Left lung (tissue), 4 donors: ENCODE measurements at regions not wholly inside any gene's neighbourhood (a gene's known extent, or its start where the extent isn't known, plus 50 kb on each side); places are given as distances from the start of the nearest gene placed in this dataset.

ENCODE experiments used
- ATAC-seq: fragments of 200-7000 bp; cut with Tn5 transposase; one replicate; pipeline ENCODE4 v1.9.1; 2020; ENCODE audit warnings: moderate library complexity
- DNase-seq, 4 donors: peaks; one replicate each; pipeline ENCODE4 v3.0.0-alpha.2; 2013 to 2020
- H3K27ac ChIP-seq, 2 donors: fragments of 200-600 bp; sonication (generic) in 1 of 2; one replicate each; pipeline versions ENCODE4 v1.5.0 to v1.8.0; 2020 to 2021
- H3K27me3 ChIP-seq, 2 donors: fragments of 200-600 bp; sonication (generic) in 1 of 2; one replicate each; pipeline versions ENCODE4 v1.5.0 to v1.8.0; 2020 to 2021
- H3K36me3 ChIP-seq, 2 donors: fragments of 200-600 bp; sonication (generic) in 1 of 2; one replicate each; pipeline versions ENCODE4 v1.5.0 to v1.8.0; 2020 to 2021
- H3K4me1 ChIP-seq, 2 donors: fragments of 200-600 bp; one replicate each; pipeline ENCODE4 v1.8.0; 2021
- H3K4me3 ChIP-seq, 2 donors: fragments of 200-600 bp; sonication (generic) in 1 of 2; one replicate each; pipeline versions ENCODE4 v1.5.0 to v1.8.0; 2020 to 2021; ENCODE audit warnings: mild to moderate bottlenecking in 1 of 2
- H3K9me3 ChIP-seq, 2 donors: fragments of 200-600 bp; sonication (generic) in 1 of 2; one replicate each; pipeline versions ENCODE4 v1.5.0 to v1.8.0; 2020 to 2021
- intact Hi-C, 2 donors: fragments of 100-400 bp; cut with DNase I; formaldehyde crosslinking; loops; one replicate each; pipeline versions ENCODE4 v1.11.2 to v1.14.2; 2022
- TF ChIP-seq, protein P1 (sequence below), 2 donors: fragments of 200-600 bp; sonication (generic) in 1 of 2; IDR thresholded peaks; one replicate each; pipeline versions ENCODE4 v1.5.0 to v1.8.0; 2021; ENCODE audit warnings: antibody characterized with exemption in 2 of 2
- donor health status: DM: no; HTN: yes; CAD: no.
- donor health status: DM: no; HTN: no; CAD: no.

DNA sequence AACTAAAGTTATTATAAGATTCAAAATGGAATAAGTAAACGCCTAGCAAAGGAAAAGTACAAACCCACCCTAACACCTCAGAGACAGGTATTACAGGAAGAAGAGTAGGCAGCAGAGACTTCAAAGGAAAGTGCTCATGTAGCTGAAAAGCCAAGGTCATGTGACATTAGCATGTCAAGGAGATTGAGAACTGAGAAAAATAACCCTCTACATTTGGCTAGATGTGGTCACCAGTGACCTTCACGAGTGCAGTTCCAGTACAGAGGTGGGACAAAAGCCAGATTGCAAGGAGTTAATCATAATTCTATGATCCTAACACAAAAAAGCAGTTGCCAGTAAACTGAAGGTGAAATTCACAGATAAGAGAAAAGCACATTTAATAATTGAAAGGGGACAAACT is 252.7 kb downstream of the ZEB2 start:
- H3K27ac ChIP-seq: no peak overlapping the region
- ATAC-seq (no peak), DNase-seq (no peak)
- no peak overlapping the region for H3K4me3 ChIP-seq
- TF ChIP-seq, protein P1, sequence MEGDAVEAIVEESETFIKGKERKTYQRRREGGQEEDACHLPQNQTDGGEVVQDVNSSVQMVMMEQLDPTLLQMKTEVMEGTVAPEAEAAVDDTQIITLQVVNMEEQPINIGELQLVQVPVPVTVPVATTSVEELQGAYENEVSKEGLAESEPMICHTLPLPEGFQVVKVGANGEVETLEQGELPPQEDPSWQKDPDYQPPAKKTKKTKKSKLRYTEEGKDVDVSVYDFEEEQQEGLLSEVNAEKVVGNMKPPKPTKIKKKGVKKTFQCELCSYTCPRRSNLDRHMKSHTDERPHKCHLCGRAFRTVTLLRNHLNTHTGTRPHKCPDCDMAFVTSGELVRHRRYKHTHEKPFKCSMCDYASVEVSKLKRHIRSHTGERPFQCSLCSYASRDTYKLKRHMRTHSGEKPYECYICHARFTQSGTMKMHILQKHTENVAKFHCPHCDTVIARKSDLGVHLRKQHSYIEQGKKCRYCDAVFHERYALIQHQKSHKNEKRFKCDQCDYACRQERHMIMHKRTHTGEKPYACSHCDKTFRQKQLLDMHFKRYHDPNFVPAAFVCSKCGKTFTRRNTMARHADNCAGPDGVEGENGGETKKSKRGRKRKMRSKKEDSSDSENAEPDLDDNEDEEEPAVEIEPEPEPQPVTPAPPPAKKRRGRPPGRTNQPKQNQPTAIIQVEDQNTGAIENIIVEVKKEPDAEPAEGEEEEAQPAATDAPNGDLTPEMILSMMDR (IDR thresholded peaks at IDR 0.05): no peak
- H3K9me3 ChIP-seq: no peaks in the 10 kb centered on the region
- peaks cover 3 to 13% of the 10 kb centered on the region in 2 donors for H3K4me1 ChIP-seq
- intact Hi-C loops: no loop called here
- H3K36me3 ChIP-seq: no peaks in the 10 kb centered on the region
- H3K27me3 ChIP-seq: no peaks in the 10 kb centered on the region

DNA sequence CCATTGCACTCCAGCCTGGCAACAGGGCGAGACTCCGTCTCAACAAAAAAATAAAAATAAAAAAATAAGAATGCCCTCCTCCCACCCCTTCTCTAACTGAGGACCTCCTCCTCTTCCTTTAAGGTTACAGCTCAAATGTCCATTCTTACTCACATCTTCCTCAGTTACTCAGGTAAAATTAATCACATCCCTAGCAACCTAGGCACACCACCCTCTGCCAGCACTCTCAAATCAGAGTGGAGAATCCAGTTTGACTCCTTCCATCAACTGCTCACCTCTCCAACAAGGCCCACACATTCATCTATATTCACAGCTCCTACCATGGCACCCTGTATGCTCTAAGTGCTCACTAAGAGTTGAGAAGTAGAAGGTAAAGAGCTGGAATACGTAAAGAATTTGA is 254.3 kb downstream of the ZEB2 start:
- Histone ChIP-seq H3K4me1 (peaks cover 0 to 5% of the 10 kb centered on the region in 2 donors), H3K9me3 (no peaks in the 10 kb centered on the region), H3K36me3 (no peaks in the 10 kb centered on the region), H3K4me3 (no peak overlapping the region), H3K27ac (no peak overlapping the region), H3K27me3 (no peaks in the 10 kb centered on the region)
- TF ChIP-seq, protein P1 (IDR thresholded peaks at IDR 0.05): no peak
- intact Hi-C loops: no loop called here
- ATAC-seq (no peak), DNase-seq (no peak)

DNA sequence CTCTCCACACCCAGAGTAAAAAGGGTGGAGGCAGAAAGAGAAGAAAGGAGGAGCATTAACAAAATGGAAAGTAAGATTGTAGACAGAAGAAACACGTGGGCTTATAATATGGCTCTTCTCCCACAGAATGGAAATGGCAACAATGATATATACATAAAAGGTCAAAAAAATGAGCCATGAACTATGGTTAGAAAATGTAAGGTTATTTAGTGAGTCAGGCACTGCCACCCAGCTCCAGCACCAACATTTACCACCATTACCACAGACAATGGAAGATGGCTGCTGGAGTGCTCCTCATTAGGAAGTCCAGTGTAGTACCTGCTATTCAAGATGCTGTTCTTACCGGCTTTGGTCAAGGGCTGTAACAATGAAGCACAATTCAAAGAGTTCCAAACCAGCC is 258.0 kb downstream of the ZEB2 start:
- Histone ChIP-seq H3K9me3 (peaks cover 0 to 14% of the 10 kb centered on the region in 2 donors), H3K27me3 (no peaks in the 10 kb centered on the region), H3K4me3 (no peak overlapping the region), H3K27ac (no peak overlapping the region), H3K4me1 (peaks cover 0 to 5% of the 10 kb centered on the region in 2 donors), H3K36me3 (no peaks in the 10 kb centered on the region)
- ATAC-seq (no peak), DNase-seq (no peak)
- TF ChIP-seq, protein P1 (IDR thresholded peaks at IDR 0.05): no peak
- intact Hi-C loops: no loop called here

DNA sequence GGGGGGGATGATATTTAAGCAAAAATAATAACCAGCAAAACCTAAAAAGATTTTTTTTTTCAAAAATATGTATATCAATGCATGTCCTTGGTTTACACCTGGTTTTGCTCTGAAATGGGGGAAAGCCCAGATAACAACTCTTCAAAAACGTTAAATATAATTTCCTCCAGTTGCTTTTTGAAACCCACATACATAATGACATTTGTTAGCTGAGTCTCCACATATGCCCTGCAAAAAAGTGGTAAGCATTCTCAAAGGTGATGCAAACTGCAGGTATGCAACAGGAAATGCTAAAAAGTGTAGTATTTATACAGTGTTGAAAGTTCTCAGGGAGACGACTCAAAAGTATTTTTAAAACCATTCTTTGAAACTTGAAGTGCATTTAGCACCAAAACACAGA is 258.6 kb downstream of the ZEB2 start:
- Histone ChIP-seq H3K4me1 (peaks cover 0 to 11% of the 10 kb centered on the region in 2 donors), H3K27ac (no peak overlapping the region), H3K27me3 (no peaks in the 10 kb centered on the region), H3K36me3 (no peaks in the 10 kb centered on the region), H3K4me3 (no peak overlapping the region), H3K9me3 (peaks cover 0 to 14% of the 10 kb centered on the region in 2 donors)
- peak; percentile 53 for ATAC-seq
- intact Hi-C loops: no loop called here
- TF ChIP-seq, protein P1 (IDR thresholded peaks at IDR 0.05): no peak
- DNase-seq: no peak

DNA sequence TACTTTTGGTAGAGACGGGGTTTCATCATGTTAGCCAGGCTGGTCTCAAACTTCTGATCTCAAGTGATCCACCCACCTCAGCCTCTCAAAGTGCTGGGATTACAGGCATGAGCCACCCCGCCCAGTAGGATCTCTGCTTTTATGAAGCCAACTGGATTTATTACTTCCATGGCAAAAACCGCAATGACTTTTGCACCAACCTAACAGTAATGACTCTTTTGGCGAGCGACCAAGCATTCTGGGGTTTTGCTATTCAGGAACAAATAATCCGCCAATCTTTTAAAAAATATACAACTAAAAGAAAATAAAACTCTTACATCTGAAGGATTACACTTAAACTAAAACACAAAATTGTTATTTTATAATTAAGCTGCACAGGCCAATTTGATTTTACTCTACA is 260.6 kb downstream of the ZEB2 start:
- Histone ChIP-seq H3K9me3 (peaks cover 0 to 24% of the 10 kb centered on the region in 2 donors), H3K27ac (no peak overlapping the region), H3K36me3 (no peaks in the 10 kb centered on the region), H3K4me1 (peaks cover 0 to 11% of the 10 kb centered on the region in 2 donors), H3K4me3 (no peak overlapping the region), H3K27me3 (no peaks in the 10 kb centered on the region)
- ATAC-seq (no peak), DNase-seq (no peak)
- TF ChIP-seq, protein P1 (IDR thresholded peaks at IDR 0.05): no peak
- intact Hi-C loops: no loop called here
